ENCODE measurements at regions not wholly inside any gene's neighbourhood (a gene's known extent, or its start where the extent isn't known, plus 50 kb on each side); places are given as distances from the start of the nearest gene placed in this dataset.
A peak's percentile ranks its signal among the peaks of the same experiment; 100 is the strongest.

- DNase-seq (ENCODE audit: low read depth) = peak; percentile 2
Observed at GRCh38 chr5:97726106-97726505, 543.1 kb upstream of the RIOK2 start.

GRCh38 chr5:97728920-97729319 is 545.9 kb upstream of the RIOK2 start:
- DNase-seq (ENCODE audit: low read depth) = peak; percentile 4

GRCh38 chr5:97729938-97730337 is 546.9 kb upstream of the RIOK2 start:
- no peak for DNase-seq (ENCODE audit: low read depth)

- peak; percentile 96 for DNase-seq (ENCODE audit: low read depth)
Observed at GRCh38 chr5:97735209-97735608, 552.2 kb upstream of the RIOK2 start.

- no peak for DNase-seq (ENCODE audit: low read depth)
Observed at GRCh38 chr5:97737608-97738007, 554.6 kb upstream of the RIOK2 start.

DNA sequence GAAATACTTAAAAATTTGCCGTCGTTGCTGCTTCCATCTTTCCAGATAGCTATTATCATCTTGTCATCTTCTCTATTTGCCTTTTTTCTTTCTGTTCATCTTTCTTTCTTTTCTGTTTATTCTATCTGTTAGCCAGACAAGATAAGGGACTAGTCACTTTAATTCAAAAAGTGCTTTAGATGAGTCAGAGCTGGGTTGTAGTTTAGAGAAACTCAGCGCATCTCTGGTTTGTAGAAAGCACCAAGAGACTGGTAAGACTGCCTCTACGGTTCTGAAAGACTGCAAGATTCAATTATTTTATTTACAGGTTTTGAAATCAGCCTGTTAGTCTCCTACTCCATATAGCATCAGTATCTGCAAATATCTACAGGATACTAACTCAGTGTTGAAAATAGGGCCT is 562.8 kb upstream of the RIOK2 start:
- peak; percentile 3 for DNase-seq (ENCODE audit: low read depth)

- DNase-seq (ENCODE audit: low read depth) = peak; percentile 21
Observed at GRCh38 chr5:97750576-97750975, 567.5 kb upstream of the RIOK2 start.

DNA sequence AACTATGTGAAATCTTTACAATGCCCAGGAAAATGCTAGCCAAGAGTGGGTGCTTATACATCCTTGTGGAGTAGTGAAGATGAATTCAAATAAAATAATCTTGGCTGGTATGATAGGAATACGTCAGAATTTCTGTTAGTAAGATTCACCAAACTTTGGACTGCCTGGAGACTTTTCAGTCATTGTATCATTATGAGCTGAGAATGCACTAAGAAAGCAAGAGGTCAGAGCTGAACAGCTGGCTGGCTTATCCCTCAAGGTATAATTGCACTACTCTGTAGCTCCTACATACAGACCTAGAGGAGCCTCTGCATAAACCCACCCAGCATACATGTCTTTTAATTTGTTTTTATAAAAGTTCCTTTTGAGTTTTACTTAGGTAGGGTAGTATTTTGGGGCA is 568.5 kb upstream of the RIOK2 start:
- no peak for DNase-seq (ENCODE audit: low read depth)

DNA sequence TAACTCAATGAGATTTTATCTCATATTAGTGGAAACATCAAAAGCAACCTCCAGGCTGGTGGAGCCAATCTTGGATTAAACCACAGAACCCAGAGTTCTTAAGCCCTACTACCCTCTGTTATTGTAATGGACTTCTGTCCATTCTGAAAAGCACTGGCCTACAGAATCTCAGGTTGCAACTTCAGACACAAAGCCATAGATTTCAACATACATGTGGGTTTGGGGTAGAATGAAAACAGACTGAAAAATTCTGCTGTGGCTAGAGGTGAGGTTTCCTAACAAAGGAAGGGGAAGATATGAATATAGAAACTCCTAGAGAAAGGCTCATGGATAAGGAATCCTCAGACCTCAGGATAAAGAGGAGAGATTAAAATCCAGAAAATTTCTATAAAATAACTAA is 569.8 kb upstream of the RIOK2 start:
- peak; percentile 60 for DNase-seq (ENCODE audit: low read depth)

GRCh38 chr5:97762483-97762882 is 579.4 kb upstream of the RIOK2 start:
- no peak for DNase-seq (ENCODE audit: low read depth)

- DNase-seq (ENCODE audit: low read depth) = peak; percentile 93
Observed at GRCh38 chr5:97764700-97765099, 581.7 kb upstream of the RIOK2 start.

DNA sequence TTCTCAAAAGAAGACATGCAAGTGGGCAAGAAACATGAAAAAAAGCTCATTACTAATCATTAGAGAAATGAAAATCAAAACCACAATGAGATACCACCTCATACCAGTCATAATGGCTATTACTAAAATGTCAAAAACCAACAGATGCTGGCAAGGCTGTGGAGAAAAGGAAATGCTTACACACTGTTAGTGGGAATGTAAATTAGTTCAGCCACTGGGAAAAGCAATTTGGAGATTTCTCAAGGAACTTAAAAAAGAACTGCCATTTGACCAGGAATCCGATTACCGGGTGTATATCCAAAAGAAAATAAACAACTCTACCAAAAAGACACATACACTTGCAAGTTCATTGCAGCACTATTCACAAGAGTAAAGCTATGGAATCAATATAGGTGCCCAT is 595.4 kb upstream of the RIOK2 start:
- DNase-seq (ENCODE audit: low read depth) = peak; percentile 6

DNA sequence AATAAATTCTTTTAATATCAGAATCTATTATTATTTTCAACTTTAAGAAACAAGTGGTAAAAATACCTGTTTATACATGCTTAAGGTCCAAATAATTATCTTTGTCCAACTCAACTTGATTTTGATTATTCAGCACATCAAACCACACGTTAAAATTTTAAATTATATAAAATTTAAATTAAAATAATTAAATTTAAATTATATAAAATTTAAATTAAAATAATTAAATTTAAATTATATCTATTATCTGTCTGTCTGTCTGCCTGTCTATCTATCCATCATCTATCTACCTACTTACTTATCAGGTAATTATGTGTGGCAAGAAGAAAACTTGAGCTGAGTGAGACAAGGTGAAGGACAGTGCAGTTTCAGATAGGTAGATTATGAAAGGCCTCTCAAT is 605.3 kb upstream of the RIOK2 start:
- no peak for DNase-seq (ENCODE audit: low read depth)

DNA sequence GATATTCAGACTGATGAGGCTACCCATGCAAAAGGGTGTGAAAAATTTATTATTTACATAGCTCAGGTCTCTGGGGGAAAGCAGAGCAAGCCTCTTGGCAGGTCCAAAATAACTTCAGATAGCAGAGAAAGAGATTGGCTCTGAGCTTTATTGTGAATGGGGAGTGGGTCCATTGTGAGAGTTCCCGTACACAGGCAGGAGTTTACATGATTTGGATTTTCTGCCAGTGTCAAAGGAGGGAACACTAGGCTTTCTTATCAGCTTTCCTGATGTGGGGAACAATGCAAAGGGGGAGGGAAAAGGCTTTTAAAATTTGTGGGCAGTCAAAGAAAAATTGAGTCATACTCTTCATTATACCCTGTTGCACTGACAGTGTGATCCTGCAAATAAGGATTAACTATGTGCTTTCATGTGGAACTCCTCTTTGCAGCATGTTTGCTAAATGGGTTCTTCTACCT is 615.0 kb upstream of the RIOK2 start:
- peak; percentile 13 for DNase-seq (ENCODE audit: low read depth)

DNA sequence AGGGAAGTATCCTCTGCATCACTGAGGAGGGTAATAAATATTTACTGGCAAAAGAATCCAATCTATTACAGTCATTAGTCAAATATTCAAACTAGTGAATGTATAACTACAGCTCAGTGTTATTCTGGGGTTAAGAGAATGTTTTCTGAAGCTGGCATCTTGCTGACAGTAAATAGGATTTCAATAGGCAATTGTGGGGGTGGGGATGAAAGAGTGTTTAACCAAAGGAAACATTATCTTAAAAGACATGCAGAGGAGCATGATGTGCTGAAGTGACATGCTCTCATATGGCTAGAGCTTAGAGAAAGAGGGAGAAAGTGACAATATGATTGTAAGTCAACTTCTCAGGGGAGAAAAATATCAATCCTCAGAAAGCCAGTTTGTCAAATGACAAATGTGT is 618.4 kb upstream of the RIOK2 start:
- DNase-seq (ENCODE audit: low read depth) = no peak

DNA sequence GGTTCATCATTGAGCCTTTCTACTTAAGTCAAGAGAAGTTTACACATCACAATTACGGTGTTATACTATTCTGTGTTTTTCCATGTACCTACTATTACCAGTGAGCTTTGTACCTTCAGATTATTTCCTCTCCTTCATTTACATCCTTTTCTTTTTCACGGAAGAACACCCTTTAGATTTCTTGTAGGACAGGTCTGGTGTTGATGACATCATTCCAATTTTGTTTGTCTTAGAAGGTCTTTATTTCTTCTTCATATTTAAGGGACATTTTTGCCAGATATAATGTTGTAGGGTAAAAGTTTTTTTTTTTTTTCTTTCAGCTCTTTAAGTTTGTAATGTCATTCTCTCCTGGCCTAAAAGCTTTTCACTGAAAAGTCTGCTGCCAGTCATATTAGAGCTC is 637.1 kb upstream of the RIOK2 start:
- DNase-seq (ENCODE audit: low read depth) = no peak

DNA sequence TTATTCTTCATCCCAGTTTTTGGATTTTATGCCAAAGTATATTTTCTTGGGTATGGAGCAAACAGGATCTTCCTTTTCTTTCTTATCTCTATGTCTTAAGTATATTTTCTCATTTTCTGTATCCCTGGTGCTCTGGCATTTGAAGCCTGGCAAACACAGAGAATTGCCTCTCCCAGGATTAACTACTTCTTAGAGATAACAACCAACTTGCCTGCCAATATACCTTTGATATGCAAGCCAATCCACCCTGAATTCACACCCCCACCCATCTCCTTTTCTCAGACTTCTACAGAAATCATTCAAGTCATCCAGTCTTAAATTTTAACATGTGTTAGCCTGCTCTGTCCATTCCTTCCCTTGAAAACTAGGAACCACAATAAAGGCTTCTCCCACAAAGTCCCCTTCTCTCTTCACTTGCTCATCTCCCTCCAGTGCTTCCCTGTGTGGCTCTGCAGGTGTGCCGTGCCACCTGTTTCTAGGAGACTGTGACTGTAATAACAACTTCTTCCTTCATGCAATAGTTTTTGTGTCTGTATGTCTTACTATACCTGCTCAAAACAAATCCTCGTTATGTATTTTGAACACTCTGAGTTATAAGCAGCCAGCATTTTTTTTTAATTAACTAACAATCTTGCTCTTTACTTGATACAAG is 649.7 kb upstream of the RIOK2 start:
- no peak for DNase-seq (ENCODE audit: low read depth)

DNA sequence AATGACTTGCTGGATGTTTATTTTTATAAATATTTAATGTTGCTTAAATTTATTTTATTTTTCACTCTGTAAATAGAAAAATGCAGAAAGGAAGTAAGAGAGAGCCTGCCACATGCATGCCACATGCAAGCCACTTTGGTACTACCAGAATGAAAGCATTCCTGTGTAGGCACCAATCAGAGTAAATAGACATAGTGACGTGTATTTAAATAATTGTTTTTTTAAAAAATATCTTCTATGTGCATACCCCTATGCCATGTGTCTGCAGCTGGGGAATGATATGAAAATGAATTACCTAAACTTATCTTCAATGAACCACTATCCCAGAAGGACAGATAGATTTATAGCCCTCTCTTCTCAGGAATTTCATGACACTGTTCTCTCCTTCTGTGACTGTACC is 651.5 kb upstream of the RIOK2 start:
- no peak for DNase-seq (ENCODE audit: low read depth)

DNA sequence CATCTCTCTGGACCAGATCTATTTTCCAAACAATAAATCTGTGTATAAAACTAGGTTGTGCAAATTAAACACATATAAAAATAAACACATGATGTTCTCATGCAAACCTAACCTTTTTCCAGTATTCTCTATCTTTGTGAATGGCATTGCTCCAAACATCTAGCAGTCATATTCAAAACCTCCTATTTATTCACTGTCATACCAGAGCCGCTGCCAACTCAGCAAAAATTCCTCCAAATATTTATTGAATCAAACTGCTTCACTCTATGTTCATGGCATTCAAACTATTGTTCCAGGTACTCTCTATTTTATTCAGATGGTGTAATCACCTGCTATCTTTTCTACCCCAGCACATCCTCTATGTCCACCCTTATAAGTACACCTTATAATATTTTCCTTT is 652.1 kb upstream of the RIOK2 start:
- no peak for DNase-seq (ENCODE audit: low read depth)

GRCh38 chr5:97836816-97837215 is 653.8 kb upstream of the RIOK2 start:
- DNase-seq (ENCODE audit: low read depth) = no peak

DNA sequence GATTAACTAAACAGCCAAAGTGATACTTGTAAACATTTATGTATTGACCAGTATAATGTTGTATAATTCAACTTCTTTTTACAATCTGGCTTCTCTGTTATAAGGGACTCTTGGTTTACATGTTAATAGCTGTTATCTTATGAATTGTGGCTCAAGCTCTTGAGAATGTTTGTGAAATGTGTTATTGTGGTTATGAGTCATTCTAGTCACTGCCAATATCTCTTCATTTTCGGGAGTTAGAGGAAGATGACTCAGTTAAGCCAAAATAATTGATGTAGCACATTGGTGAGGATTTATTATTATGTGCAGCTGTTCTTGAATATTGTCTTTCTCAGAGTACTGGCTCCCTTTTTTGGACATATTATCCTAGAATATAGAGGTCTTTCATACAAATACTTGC is 655.2 kb upstream of the RIOK2 start:
- DNase-seq (ENCODE audit: low read depth) = peak; percentile 98

DNA sequence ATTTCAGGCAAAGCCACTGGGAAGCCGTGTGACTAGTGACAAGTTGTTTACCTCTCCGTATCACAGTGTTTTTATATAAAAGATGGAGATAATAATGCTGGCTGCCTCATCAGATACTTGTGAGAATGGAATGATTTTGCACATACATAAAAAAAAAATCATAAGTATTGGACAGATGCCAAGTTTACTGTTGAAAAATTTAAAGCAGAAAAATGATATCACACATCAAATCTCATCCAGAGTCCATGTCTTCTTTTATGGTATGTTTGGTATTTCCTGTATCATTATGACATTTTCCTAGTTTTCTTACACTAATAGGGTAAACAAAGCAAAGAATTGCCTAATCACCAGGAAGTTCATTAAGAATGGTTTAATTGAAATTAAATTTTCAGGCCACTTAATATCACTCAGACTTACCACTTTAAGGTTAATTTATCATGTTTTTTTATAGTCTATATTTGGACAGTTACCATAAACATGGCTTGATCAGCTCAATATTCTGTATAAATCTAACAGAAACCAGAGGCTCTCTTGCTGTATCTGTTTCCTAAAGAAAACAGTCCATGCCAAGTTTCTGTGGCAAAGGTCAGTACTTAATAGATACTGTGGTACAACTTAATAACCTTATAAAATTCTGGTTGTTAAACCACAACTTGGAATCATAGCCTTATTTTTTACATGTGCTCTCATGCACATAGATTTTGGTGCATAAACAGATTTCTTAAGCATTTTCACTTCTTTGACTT is 656.5 kb upstream of the RIOK2 start:
- DNase-seq (ENCODE audit: low read depth) = peak; percentile 54

GRCh38 chr5:97840643-97841042 is 657.6 kb upstream of the RIOK2 start:
- peak; percentile 38 for DNase-seq (ENCODE audit: low read depth)

DNA sequence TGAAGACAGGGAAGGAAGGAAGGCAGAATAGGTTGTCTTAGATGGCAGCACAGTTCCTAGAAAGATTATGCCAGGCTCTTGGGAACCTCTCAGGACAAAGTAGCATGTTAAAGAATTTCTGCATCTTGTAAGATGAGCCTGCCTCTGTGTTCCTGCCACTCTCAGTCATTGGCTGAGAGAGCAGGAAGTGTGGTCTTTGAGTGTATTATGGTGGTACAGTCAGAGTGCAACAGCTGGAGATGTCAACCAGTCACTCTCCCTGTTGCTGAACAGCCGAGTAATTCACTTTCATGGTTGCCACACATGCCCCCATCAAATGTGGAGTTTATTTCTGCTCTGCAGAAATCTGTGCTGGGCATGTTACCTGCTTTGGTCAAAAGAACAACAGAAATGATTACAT is 659.6 kb upstream of the RIOK2 start:
- DNase-seq (ENCODE audit: low read depth) = no peak

All from iris pigment epithelial cell (primary cell).